ENCODE measurements at regions not wholly inside any gene's neighbourhood (a gene's known extent, or its start where the extent isn't known, plus 50 kb on each side); places are given as distances from the start of the nearest gene placed in this dataset.

- H3K27ac ChIP-seq (ENCODE audit: low read depth, low read length): no peak overlapping the region
- CTCF ChIA-PET: no interaction called here
- H3K4me3 ChIP-seq (replicated peaks in 1 of 2; ENCODE audit: low read depth in 1 of 2, low read length in 2 of 2): no peak overlapping the region
- ATAC-seq (no peak), DNase-seq (ENCODE audit: low read depth, low spot score) (no peak)
- BruUV-seq (replicated peaks): no TSS peak
- H3K4me1 ChIP-seq (ENCODE audit: control insufficient read depth in 1 of 2, insufficient read depth in 2 of 2, low read length in 2 of 2): no peaks in the 10 kb centered on the region
- no peak overlapping the region for H3K9ac ChIP-seq (ENCODE audit: low read length)
- no peak for TF ChIP-seq TCF7L2 (IDR thresholded peaks at IDR 0.05; ENCODE audit: borderline replicate concordance, extremely low read depth, insufficient read depth, insufficient read length)
- no peak for TF ChIP-seq SRF (IDR thresholded peaks at IDR 0.05; ENCODE audit: low read depth)
- no peak for TF ChIP-seq EGR1 (IDR thresholded peaks at IDR 0.05; ENCODE audit: low read depth)
- TF ChIP-seq FOSL1 (IDR thresholded peaks at IDR 0.05; ENCODE audit: low read depth): no peak
- TF ChIP-seq EZH2phosphoT487 (IDR thresholded peaks at IDR 0.05; ENCODE audit: borderline replicate concordance): no peak
- no peak for TF ChIP-seq ATF3 (IDR thresholded peaks at IDR 0.05)
- no peaks in the 10 kb centered on the region for H3K9me3 ChIP-seq (ENCODE audit: control insufficient read depth in 1 of 2, insufficient read depth in 1 of 2, low read depth in 1 of 2, low read length in 2 of 2)
- no peaks in the 10 kb centered on the region for H3K9me2 ChIP-seq (ENCODE audit: insufficient read depth)
- RAD21 ChIA-PET (ENCODE audit: low non-redundant PET in 1 of 2, low total read pairs in 2 of 2, uncharacterized antibody in 2 of 2, unreplicated experiment in 2 of 2): no interaction called here
- no peaks in the 10 kb centered on the region for H3K36me3 ChIP-seq (ENCODE audit: control insufficient read depth in 1 of 2, insufficient read depth in 2 of 2, low read length in 2 of 2)
- POLR2A ChIA-PET: no interaction called here
- no peak overlapping the region for H2AFZ ChIP-seq (ENCODE audit: low read depth, low read length, poor library complexity, severe bottlenecking)
- H3K79me2 ChIP-seq (ENCODE audit: insufficient read depth, low read length): no peaks in the 10 kb centered on the region
- H3K27me3 ChIP-seq (ENCODE audit: insufficient read depth, low read length): no peaks in the 10 kb centered on the region
- no peaks in the 10 kb centered on the region for H4K20me1 ChIP-seq (ENCODE audit: insufficient read depth)
- intact Hi-C loops (cut with micrococcal nuclease): no loop called here
- no peak overlapping the region for H3K4me2 ChIP-seq (ENCODE audit: low read length)
These were observed 348.0 kb downstream of the SEC23A start for GRCh38 chr14:38755036-38755435.

- Histone ChIP-seq H3K9me3 (ENCODE audit: control insufficient read depth in 1 of 2, insufficient read depth in 1 of 2, low read depth in 1 of 2, low read length in 2 of 2) (no peaks in the 10 kb centered on the region), H3K4me1 (ENCODE audit: control insufficient read depth in 1 of 2, insufficient read depth in 2 of 2, low read length in 2 of 2) (no peaks in the 10 kb centered on the region), H2AFZ (ENCODE audit: low read depth, low read length, poor library complexity, severe bottlenecking) (no peak overlapping the region), H3K4me2 (ENCODE audit: low read length) (no peak overlapping the region), H3K9me2 (ENCODE audit: insufficient read depth) (no peaks in the 10 kb centered on the region), H3K27me3 (ENCODE audit: insufficient read depth, low read length) (no peaks in the 10 kb centered on the region), H3K79me2 (ENCODE audit: insufficient read depth, low read length) (no peaks in the 10 kb centered on the region), H3K27ac (ENCODE audit: low read depth, low read length) (no peak overlapping the region), H4K20me1 (ENCODE audit: insufficient read depth) (no peaks in the 10 kb centered on the region), H3K4me3 (replicated peaks in 1 of 2; ENCODE audit: low read depth in 1 of 2, low read length in 2 of 2) (no peak overlapping the region), H3K9ac (ENCODE audit: low read length) (no peak overlapping the region), H3K36me3 (ENCODE audit: control insufficient read depth in 1 of 2, insufficient read depth in 2 of 2, low read length in 2 of 2) (no peaks in the 10 kb centered on the region)
- intact Hi-C loops (cut with micrococcal nuclease): no loop called here
- ChIA-PET RAD21 (ENCODE audit: low non-redundant PET in 1 of 2, low total read pairs in 2 of 2, uncharacterized antibody in 2 of 2, unreplicated experiment in 2 of 2) (no interaction called here), CTCF (no interaction called here), POLR2A (no interaction called here)
- DNase-seq (ENCODE audit: low read depth, low spot score): no peak
- ATAC-seq: no peak
- BruUV-seq (replicated peaks): no TSS peak
- TF ChIP-seq TCF7L2 (IDR thresholded peaks at IDR 0.05; ENCODE audit: borderline replicate concordance, extremely low read depth, insufficient read depth, insufficient read length): no peak
- TF ChIP-seq YY1 (IDR thresholded peaks at IDR 0.05; ENCODE audit: extremely low read depth, insufficient replicate concordance, low read depth, low read length): no peak
- no peak for TF ChIP-seq ATF3 (IDR thresholded peaks at IDR 0.05)
- TF ChIP-seq FOSL1 (IDR thresholded peaks at IDR 0.05; ENCODE audit: low read depth): no peak
- TF ChIP-seq ZBTB33 (IDR thresholded peaks at IDR 0.05; ENCODE audit: extremely low read depth, insufficient replicate concordance, low read length): no peak
- TF ChIP-seq SP1 (IDR thresholded peaks at IDR 0.05; ENCODE audit: low read depth): no peak
- no peak for TF ChIP-seq REST (IDR thresholded peaks at IDR 0.05; ENCODE audit: low read depth)
- no peak for TF ChIP-seq JUND (IDR thresholded peaks at IDR 0.05)
- TF ChIP-seq SRF (IDR thresholded peaks at IDR 0.05; ENCODE audit: low read depth): no peak
- no peak for TF ChIP-seq ZFX (IDR thresholded peaks at IDR 0.05)
- TF ChIP-seq POLR2A (IDR thresholded peaks at IDR 0.05; ENCODE audit: borderline replicate concordance, extremely low read depth, insufficient read depth, insufficient read length): no peak
- TF ChIP-seq EGR1 (IDR thresholded peaks at IDR 0.05; ENCODE audit: low read depth): no peak
- TF ChIP-seq ZNF274 (IDR thresholded peaks at IDR 0.05; ENCODE audit: low read depth, low read length): no peak
- TF ChIP-seq ELF1 (IDR thresholded peaks at IDR 0.05; ENCODE audit: borderline replicate concordance, low read depth): no peak
These were observed 350.3 kb downstream of the SEC23A start for GRCh38 chr14:38752750-38753149.

Data from HCT116 (cell line).